Stimulated activated CD8-positive, alpha-beta memory T cell treated with anti-CD3 and anti-CD28 coated beads, Interleukin-2, amount 100 ng/mL, for 48 hours (primary cell): ENCODE measurements at regions not wholly inside any gene's neighbourhood (a gene's known extent, or its start where the extent isn't known, plus 50 kb on each side); places are given as distances from the start of the nearest gene placed in this dataset.

Experiments
- DNase-seq, 2 donors: peaks; one replicate each; pipeline ENCODE4 v3.0.0-alpha.2; 2020; ENCODE audit warnings: low read depth in 2 of 2

GRCh38 chr22:49115197-49115596 lies 712.5 kb downstream of the BRD1 start:
- no peak for DNase-seq

DNA sequence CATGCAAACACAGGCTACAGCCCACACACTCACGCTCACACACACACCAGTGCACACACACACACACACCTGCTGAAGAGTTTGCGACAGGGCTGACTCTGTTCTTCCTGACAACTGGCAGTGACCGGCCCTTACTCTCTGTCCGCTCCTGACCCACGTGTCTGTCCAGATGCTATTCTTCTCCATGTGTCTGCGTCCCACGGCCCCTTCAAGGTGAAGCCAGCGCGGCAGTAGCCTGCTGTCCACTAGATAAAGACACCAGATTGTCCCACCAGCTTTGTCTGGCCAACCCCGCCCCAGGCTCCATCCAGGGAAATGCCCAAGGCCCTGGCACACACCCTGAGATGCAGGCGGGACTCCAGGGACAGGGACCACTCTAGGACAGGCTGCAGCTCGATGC lies 713.9 kb downstream of the BRD1 start:
- no peak for DNase-seq

- no peak for DNase-seq
Measured at GRCh38 chr22:49112661-49113626, 714.7 kb downstream of the BRD1 start.

GRCh38 chr22:49112176-49112575 lies 715.5 kb downstream of the BRD1 start:
- no peak for DNase-seq

GRCh38 chr22:49111085-49111484 lies 716.6 kb downstream of the BRD1 start:
- DNase-seq: no peak

DNA sequence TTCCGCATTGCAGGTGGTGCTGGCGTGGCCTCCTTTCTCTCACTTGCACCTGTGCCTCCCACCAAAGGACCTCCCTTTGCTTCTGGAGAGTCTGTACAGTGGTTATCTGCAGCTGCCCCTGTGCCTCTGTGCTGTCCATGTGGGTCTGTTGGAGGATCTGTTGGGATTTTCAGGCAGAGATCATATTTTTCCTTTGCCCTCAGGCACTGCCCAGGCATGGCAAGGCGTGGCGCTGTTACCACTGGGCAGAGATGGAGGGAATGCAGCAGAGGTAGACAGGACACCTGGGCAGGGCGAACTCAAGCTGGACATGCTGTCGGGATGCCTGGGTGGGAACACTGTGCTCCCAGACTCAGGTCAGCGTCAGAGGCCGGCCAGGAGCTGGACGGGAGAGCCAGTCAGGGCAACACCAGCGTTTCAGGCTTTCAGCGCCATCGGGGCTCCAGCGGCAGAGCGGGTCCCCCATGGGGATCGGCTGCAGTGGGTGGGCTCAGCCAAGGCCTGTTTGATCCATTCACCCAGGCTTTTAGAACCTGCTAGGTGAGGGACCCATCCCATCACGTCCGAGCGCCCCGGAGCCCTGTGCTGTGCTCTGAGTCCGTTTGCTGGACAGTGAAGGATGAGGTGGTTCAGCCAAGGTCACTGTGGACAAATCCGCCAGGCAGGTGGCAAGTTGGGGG lies 718.9 kb downstream of the BRD1 start:
- DNase-seq: no peak

GRCh38 chr22:49107961-49108530 lies 719.6 kb downstream of the BRD1 start:
- DNase-seq: no peak

DNA sequence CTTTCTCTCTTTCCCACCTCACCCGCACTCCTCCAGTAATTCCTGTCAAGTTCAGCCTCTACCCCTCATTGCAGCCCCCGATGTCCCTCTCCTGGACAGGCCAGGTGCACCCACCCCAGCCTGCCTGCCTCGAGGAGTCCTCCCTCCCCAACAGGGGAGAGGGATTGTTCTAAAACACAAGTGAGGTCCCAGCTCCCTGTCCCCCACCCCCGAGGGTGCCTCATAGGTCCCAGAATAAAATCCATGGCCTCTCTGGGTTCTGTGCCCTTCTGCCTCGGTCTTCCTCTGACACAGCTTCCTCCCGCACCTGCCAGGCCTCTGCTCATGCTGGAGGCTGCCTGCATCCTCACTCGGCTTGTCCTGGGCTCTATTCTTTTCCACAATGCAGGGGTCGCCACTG lies 720.1 kb downstream of the BRD1 start:
- DNase-seq: no peak

DNA sequence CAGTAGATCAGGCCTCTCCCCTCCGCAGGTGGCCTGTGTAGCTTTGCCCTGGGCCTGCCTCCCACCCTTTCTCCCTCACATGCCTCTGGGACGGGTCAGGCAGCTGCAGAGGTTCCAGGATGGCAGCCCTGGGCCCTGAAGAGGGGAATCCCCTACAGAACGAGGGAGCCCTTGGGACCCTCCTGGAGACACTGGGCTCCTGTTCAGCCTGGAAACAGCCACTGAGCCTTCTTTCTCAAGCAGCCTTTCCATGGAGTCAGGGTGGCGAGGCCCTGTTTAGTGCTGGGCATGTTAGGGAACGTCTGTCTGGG lies 720.9 kb downstream of the BRD1 start:
- no peak for DNase-seq

DNA sequence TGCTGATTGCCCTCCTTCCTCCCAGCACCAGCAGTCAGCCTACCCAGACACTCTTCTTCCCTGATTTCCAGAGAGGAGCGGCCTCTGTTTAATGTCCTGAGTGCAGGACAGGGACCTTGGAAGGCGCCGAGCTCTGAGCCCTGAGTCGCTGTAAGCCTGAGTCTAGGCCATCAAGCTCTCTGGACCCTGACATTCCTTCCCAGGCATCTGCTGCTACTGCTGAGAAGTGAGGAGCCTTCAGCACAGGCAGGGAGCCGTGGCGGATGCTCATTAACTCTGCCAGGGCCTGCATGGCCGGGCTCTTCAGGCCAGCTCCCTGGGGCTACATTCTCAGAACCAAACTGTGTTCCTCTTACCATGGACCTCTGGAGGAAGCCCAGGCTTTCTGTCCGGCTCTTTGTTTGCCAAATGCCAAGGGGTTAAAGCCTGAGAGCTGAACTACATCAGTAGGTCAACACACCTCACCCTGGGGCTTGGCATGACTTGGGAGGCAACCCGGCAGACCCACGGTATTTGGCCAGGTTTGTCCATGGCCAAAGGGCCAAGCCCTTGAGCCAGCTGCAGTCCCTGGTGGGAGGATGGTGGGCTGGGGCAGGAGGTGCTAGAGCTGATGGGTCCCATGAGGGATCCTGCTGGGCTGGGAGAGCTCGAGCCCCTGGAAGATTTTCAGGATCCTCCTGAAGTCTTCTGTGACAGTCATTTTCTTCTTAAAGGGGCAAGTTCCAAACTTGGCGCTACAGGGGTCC lies 721.4 kb downstream of the BRD1 start:
- no peak for DNase-seq

DNA sequence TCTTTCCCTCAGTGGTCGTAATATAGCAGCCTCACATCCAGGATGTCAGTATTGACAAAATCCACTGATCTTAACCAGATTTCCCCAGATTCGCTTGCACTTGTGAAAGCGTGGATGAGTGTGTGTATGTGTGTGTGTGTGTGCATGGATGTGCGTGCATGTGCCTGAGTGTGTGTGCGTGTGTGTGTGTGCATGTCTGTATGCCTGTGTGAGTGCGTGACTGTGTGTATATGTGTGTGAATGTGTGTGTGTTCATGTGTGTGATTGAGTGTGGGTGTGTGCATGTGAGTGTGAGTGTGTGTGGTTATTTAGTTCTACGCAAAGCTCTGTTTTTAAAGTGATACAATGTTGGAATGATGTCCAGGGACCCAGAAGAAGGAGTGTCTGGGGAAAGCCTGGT lies 723.2 kb downstream of the BRD1 start:
- no peak for DNase-seq

DNA sequence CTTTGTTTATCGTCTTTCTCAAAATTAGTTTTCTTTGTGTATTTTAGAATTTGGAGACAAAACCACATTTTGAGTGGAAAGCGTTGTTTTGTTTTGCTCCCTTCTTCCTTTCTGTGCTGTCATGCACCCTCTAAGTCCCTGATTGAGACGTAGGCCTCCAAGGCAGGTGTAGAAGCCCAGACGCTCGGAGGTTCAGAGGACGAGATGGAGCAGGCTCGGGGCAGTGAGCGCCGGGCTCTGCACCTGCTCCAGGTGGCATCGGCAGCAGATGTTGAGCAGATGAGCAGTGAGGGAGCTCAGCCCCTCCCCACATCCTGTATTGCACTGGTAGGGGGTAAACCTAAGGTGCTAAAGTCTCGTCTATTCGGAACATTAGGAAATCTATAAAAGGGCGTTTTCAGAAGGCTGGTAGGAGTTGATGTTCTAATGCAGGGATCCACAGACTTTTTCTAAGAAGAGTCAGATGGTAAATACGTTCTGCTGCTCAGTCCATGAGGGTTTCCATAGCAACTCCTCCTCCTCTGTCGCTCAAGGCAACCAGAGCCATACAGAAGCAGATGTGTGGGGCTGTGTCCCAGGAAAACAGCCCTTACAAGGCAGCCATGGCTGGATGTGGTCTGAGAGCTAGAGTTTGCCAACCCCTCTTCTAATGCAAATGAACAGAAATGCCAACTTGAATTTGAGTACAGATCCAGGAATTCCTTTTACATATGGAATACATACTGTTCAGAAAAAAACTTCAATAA lies 724.2 kb downstream of the BRD1 start:
- no peak for DNase-seq

DNA sequence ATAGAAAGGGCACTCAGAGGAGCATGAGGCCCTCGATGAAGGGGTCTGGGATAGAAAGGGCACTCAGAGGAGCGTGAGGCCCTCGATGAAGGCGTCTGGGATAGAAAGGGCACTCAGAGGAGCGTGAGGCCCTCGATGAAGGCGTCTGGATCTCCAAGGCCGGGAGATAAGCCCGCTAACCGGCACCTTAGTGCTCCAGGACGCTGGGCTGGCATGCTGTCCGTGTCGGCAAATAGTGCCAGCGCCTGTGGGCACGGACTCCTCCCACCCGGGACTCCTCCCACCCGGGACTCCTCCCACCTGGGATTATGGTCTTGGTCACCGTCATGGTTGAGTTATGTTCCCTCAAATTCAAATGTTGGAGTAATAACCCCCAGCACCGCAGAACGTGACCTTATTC lies 725.3 kb downstream of the BRD1 start:
- DNase-seq: no peak

DNA sequence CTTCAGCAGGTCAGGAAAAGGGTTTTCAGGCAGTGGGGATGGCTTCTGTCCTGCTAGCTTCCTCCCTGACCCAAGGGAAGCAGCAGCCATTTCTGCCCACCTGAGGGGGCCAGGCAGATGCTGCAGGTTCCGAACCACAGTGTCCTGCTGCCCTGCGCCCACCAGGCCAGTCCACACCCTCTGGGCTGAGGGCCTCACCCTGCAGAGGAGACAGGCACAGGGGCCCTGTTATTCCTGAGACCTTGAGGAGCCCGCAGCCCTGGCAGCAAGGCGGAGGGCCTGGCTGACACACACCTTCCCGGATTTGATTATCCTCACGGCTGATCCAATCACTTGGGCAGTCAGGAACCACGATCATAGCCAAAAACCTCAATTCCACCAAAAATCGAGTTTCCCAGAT lies 725.8 kb downstream of the BRD1 start:
- no peak for DNase-seq

DNA sequence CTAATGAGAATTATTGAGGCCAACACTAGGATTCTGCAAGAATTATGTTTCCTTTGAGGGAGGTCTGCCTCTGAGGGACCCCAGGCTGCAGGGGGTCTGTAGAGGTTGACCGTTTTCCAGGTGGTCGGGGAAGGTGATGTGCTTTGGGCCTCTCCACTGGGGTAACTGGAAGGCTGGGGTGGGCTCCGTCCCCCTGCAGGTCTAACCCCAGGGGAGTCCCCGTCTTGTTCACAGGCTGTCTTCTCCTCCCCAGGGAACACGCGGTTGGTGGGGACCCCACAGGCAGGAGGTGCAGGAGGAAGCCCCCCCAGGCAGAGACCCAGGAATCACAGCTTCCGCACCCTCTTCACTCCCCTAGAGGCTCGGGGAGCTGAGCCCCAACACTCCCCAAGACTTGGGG lies 726.4 kb downstream of the BRD1 start:
- no peak for DNase-seq

DNA sequence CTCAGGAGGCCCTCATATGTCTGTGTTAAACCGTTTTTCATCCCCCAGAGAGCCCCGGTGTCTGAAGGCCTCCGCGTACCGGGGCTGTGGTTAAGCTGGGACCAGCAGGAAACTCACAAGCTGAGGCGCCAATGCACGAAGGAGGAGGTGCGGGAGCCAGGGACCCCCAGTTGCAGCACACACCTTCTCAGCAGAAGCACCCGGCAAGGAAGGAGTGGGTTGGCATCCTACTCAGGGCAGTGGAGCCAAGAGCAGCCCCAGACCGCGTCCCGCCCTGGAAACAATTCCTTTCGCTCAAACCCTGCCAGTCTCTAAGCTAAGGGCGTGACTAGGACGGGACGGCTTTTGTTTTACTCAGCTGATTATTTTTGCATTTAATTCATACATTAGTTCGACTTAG lies 726.9 kb downstream of the BRD1 start:
- DNase-seq: no peak

DNA sequence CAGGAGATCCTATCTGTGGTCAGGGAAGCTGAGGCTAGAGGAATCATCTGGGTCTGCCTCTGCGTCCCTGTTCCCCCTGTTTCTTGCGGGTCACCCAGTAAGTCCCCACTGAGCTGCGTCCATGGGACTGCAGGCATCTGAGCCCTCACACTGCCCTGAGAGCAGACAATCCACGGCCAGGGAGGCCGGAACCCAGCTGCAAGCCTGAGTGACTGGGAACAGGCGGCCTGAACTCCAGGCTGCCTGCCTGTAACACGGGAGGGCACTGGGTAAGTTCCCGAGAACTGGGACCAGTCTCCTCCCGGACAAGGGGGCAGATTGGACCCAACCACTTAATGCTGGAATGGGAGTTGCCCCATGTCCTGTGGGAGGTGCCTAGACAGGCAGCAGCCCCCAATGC lies 727.4 kb downstream of the BRD1 start:
- DNase-seq: no peak

GRCh38 chr22:49099496-49100124 lies 728.1 kb downstream of the BRD1 start:
- no peak for DNase-seq

DNA sequence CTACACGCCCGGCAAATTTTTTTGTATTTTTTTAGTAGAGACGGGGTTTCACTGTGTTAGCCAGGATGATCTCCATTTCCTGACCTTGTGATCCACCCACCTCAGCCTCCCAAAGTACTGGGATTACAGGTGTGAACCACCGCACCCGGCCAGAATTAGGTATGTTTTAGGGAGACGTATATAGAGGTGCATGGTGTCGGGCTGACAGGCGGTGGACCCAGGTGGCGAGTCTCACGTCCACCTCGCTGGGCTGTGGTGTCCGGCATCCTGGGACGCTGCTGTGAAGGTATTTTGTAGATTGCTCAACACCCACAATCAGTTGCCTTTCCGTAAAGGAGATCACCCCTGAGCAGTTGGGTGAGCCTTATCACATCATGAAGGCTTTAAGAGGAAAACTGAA lies 728.6 kb downstream of the BRD1 start:
- no peak for DNase-seq

DNA sequence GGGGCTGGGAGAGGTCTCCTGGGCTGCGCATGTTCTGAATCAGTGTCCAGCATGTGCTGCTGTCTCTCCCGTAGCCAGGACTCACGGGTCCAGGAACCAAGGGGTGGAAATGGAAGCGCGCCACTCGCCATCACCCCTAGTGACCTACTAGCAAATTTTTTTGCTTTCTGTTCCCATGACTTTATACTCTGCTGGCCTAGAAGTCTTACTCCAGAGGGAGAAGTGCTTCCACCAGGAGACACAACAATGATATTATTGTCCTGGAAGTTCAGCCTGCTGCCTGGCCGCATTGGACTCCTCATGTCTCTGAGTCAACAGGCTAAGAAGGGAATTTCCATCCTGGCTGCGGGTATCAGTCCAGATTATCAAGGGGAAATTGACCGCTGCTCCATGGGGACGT lies 729.7 kb downstream of the BRD1 start:
- DNase-seq: no peak
